HG03108 (cell line): ENCODE measurements at regions not wholly inside any gene's neighbourhood (a gene's known extent, or its start where the extent isn't known, plus 50 kb on each side); places are given as distances from the start of the nearest gene placed in this dataset.

Source experiments
- ATAC-seq: cut with Tn5 transposase; IDR thresholded peaks from one replicate; pipeline ENCODE4 v1.9.1; 2021; ENCODE audit warnings: moderate library complexity; ENCODE audit not compliant: unreplicated experiment

DNA sequence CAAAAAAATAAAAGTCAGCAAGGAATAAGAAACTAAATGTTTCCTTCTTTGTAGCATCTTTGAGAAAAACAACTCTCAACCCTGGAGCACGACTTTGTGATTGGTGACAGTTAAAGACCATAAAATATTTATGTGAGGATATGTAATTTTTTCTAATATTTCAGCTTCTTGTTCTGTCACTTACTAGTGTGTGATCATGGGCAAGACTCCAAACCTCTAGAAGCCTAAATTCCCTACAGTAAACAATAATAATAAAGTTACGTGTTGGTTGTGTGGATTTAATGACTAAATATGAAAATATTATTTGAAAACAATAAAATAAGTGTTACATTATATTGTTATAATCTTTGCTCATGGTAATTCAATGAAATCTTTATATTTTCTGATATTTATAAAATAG, 735.6 kb upstream of the MARCKS start:
- ATAC-seq: no peak

DNA sequence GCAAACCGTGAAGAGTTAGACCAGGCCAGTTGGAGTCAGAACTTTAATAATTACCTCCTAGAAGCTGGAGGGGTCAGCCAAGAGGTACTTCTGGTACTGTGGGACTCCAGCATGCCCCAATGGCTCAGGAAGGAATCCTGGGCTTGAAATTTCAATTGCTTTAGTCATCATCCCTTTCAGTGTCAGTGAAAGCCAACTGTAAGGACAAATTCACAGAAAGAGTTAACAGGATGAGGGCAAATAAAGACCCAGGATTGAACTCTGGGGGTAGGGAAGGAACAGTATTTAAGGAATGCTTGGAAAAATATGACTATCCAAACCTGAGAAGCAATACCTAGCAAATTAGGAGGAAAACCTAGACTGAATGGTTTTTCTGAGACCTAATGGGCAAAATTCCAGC, 735.1 kb upstream of the MARCKS start:
- no peak for ATAC-seq

DNA sequence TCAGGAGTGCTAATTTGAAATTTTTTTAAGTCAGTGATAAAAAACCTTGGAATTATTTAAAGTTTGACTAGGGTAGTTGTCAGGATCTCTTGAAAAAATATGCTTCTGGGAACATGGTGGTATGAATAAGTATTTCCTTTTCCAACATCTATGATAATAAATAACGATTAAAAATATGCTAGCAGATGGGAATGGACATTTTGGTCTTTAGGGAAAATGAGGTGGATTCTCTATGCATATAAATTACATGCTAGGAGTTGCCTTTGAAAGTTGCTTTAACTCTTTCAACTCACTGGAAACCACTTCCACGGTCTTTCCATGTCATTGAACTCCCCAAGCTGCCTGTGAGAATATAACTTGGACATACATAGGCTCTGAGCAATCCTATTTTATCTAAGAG, 731.5 kb upstream of the MARCKS start:
- no peak for ATAC-seq

DNA sequence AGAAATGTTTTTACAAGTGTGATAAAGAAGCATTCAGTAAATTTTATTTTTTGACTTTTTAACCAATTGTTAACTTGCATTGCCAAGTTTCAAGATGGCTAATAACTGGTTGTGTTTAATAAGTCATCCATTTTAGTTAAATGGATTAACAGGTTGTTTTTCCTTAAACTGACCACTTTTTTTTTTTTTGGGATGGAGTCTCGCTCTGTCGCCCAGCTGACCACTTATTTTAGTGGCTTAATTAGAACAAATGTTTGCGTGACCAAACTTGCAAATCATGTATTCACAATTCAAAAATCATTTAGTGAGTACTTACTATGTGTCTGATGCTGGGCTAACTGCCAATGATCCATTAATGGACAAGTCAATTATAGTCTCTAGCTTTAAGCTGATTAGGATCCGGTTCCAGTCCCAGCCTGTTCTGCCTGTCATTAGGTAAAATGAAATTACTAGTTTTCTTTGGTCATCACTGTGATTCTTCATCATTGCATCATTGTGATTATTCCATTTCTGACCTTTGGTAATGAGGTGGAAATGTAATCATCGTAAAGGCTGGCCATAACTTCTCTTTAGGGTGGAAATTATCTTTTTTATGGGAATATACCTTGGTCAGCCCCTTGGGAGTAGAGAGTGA, 729.2 kb upstream of the MARCKS start:
- ATAC-seq: no peak

DNA sequence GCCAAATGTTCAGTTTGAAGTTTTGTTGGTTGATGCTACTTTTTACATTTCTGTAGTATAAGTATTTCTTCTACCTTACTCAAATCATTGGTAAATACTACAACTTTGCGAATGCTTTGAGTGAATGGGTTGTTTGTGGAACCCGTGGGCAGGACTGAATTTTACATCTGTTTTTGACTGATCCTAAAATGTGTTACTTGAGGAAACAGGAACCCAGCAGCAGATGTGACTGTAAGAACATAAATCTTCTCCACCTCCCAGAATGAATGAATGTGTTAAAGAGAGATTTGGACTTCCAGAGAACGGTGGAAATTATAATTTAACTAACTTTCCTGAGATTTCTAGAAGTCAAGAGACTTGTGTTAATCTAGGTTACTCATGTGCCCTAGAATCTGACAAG, 728.5 kb upstream of the MARCKS start:
- no peak for ATAC-seq

DNA sequence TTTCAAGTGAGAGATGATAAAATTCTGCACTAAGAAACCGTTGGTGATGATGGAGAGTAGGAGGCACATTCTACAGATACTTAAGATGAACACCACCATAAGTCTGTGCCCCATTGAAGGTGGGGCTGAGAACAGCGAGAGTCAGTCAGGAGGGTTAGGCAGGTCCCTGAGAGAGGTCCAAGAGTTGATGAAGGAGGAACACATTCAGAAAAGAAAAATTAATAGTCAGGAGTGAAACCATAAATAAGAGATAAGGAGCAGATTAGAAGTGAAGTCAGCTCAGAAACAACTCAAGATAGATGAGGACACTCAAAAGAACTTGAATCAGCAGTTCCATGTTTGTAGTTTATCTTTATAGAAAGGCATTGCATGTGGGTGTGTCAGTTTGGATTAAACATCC, 727.2 kb upstream of the MARCKS start:
- ATAC-seq: no peak

DNA sequence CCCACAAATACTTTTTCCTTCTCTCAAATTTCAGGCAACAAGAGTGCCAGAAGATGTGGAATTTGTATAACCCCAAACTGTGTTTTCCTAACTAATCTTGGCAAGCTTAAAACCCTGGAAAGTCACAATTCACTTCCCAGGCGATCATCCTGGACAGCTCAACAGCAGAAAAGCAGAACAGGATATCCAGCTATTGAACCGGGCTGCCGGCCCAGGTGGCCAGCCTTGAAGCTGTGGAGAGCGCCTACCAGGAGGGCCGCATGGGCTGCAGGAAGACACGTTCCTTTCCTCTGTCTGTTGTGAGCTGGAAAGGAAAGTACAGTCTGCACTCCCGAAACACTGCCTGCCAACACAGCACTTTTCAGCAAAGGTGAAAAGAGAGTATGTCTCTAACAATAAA, 719.7 kb upstream of the MARCKS start:
- ATAC-seq: no peak

DNA sequence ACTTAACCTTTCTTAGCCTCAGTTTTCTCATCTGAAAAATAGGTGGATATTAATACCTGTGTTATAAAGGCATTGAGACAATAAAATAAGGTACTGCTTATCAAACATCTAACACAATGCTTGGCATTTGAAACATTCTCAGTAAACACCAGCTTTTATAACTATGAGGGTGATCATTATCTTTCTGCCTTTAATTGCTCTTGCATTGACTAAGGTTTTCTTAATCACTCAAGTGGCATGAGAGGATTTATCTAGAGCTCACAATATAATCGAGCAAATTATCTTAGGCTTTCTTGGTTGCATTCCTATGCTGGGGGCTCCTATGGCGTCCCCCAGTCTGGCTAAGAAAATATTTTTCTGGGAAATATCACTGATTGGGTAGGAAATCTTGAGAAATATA, 716.4 kb upstream of the MARCKS start:
- ATAC-seq: no peak

DNA sequence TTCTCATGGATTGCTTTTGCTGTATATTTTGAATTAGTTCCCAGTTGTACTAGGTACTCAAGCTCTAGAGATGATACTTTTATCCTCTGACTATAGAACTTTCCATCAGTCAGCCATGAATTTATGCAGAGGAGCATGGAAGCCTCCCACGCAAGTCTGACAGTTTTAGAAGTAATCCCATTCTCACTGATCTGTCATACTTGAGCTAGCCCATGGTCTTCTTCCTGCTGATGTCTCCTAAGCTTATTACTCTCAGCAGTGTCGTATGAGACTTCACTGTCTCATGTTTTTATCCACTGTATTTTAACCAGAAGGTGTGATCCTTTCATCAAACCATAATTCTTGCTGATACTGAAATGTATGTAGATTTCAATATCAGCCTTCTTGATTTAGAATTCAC, 715.2 kb upstream of the MARCKS start:
- no peak for ATAC-seq

DNA sequence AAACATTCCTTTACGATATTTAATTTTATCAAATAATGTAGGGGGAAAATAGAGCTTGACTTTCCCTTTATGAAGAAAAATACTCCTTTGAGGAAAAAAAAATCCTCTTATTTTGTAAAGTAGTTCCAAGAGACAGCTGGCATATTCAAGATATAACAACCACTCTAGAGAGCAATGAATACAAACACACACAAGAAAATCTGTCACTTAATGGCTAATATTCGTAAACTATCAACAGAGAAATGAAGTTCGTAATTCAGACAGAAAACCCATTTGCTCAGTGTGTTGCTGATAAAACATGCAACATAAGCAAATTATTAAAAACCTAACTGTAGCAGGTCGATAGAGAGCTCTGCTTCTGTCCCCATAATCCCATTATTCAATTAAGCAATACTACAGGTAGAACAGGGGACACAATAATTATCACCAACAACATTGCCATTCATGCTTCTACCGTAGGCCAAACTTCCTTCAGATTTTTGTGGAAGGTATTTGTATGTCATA, 714.4 kb upstream of the MARCKS start:
- ATAC-seq: no peak

DNA sequence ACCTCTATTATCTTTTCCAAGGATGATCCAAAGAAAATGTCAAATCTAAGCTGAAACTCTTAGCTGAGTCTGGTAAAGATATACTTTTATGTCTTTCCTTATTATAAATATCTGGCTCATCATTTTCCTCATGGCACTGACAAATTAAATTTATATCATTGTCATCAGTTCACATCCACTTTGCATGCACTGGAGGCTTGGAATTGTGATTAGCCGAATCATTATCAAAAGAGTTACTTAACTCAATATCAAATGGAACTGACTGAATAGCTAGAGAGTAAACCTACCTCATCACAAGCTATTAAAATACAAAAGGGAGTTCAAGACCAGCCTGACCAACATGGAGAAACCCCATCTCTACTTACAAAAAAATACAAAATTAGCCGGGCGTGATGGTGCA, 713.9 kb upstream of the MARCKS start:
- no peak for ATAC-seq

DNA sequence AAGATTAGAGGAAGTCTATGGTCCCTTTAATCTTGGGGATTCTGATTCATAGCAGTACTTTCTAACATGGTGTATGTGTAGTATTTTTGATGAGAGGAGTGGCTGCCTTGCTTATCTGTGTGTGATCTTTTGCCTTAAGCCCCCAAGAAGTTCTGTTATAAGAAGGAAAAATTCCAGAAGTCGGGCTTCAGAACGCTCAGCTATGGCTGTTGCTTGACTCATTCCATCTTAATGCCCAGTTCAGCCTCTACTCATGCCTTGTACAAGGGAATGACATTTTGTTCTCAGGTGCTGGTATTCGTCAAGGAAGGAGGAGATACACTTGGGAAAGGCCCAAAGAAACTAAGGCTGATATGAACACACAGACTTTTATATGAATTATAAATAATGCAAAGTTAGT, 713.0 kb upstream of the MARCKS start:
- no peak for ATAC-seq

DNA sequence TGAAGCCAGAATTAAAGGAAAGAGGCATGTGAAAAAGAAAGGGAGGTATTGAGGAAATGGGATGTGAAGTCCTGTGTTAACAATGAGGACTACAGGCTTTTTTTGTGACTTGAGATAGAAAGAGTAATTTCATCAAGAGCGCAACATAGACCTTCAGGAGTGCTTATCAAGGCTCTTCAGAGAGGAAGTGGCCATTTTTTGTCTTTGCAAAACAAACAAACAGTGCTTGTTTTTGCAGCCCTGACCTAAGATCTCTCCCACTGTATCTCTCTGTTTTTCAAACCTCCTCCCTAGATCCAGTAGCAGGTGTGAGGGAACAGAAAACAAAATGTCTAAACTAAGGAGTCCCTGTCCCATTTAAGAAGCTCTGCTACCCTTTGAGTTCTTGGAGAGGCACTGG, 710.3 kb upstream of the MARCKS start:
- no peak for ATAC-seq

DNA sequence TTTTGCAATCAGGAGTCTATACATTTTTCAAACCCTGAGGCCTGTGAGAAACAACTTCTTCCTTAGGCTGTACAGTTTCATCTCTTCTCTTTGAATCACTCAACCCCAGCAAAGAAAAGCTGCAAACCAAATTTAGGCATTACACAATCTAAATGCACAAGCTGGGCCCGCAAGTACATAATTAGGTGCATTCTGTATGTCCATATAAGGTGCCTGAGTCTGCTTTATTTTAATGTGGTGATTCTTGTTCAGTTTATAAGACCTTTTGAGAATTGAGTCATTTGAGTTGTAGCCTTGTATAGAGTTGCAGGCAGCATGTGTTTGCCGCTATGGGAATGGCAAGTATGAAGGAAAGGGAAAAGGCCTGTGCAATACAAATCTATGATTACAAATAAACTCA, 709.6 kb upstream of the MARCKS start:
- ATAC-seq: no peak

DNA sequence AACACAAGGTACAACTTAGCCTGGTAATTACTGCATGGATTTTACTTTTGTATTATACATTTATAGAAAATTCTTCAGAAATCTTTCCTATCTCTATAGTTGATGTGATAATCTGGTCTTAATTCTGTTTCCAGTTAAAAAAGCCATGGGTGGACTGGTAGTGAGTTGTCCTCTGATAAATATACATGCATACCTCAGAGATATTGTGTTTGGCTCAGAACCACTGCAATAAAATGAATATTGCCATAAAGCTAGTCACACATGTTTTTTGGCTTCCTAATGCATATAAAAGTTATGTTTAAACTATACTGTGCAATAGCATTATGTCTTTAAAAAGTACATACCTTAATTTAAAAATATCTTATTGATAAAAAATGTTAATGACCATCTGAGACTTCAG, 708.6 kb upstream of the MARCKS start:
- ATAC-seq: no peak

DNA sequence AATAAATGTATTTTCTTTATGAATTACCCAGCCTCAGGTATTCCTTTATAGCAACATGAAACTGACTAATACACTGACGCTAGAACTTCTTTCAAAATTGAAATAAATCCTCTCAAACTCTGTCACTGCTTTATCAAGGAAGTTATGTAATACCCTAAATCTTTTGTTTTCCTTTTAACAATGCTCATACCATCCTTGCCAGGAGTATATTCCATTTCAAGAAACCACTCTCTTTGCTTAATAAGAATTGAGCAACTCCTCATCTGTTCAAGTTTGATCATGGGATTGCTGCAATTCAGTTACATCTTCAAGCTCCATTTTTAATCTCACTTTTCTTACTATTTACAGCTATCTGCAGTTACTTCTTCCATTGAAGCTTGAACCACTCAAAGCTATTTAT, 707.6 kb upstream of the MARCKS start:
- no peak for ATAC-seq

DNA sequence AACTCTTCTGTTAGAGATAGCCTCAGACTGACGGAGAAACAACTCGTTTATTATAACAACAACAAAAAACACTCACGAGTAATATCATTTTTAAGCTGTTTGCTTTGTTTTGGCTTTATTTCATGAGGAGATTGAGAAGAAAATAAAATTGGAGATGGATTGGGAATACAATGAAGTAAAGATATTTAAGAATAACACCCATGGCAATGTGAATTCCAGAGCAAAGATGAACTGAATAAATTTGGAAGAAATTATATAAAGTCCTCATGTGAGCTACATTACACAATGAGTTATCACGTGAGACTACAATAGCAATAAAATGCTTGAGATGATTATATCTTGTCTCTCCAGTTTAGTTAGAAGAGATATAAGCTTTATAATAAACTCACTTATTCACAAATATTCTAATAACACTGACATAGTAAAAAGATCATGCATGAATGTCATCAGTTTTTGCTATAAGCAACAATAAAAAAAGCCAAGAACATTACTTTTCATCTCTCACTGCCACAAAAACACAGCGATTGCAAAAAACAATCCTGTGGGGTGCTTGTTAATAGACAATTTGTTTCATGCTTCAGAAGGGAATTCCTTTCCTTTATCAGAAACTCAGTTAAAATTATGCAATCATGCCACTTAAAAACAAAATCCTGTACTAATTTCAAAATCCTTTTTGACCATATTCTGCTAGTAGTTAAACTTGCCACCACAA, 696.7 kb upstream of the MARCKS start:
- ATAC-seq: no peak

DNA sequence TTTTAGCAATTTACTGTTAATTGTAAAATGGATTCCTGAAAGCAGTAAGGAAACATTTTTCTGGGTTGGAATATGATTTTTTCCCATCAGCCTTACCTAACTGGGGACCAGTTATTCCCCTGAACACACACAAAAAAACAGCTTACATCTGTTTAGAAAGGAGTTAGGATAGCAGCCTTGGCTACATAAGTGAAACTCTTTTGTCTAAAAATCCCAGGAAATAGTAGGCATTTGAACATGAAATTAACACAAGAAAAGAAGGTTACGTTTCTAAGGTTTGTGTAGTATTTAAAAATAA, 696.2 kb upstream of the MARCKS start:
- no peak for ATAC-seq

DNA sequence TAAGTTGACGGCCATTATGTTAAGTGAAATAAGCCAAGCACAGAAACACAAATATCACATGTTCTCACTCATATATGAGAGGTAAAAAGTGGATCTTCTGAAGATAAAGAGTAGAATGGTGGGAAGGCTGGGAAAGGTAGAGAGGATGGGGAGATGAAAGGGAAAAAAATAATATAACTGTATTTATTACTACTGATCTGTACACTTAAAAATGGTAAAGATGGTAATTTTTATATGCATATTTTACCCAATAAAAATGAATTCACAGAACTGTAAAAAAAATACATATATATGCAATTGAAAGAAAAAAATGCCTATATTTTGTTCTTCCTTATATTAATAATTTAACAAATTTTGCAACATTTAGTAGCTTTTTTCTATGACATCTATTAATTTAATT, 694.4 kb upstream of the MARCKS start:
- no peak for ATAC-seq

DNA sequence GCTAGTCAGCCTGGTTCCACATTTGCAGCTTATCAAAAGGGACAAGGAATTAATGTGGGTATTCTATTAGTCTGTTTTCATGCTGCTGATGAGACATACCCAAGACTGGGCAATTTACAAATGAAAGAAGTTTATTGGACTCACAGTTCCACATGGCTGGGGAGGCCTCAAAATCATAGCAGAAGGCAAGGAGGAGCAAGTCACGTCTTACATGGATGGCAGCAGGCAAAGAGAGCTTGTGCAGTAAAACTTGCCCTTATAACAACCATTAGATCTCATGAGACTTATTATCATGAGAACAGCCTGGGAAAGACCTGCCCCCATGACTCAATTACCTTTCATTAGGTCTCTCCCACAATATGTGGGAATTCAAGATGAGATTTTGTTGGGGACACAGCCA, 689.1 kb upstream of the MARCKS start:
- no peak for ATAC-seq

DNA sequence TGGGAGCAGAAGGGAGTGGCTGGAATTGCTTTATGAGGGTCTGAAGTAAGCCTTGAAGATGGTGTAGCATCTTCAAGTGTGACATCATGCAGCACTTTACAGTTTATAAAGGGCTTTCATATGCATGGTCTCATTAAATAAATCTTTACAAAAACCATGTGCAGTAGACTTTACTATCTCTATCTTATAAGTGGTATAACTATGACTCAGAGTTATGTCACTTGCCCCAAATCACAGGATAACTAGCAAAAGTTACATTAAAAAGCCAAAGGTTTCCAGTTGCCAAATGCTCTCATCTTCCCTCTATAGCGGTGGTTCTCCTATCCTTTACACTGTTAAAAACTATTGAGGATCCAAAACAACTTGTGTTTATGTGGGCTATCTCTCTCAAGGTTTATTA, 687.7 kb upstream of the MARCKS start:
- ATAC-seq: no peak

DNA sequence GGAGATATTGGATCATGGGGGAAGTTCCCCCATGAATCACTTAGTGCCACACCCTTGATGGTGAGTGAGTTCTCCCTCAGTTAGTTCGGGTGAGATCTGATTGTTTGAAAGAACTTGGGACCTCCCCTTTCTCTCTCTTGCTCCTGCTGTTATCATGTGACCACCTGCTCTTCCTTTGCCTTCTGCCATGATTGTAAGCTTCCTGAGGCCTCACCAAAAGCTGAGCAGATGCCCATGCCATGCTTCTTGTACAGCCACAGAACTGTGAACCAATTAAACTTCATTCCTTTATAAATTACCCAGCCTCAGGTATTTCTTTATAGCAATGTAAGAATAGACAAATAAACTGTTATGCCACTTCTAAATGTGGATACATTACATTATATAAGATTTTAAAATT, 686.7 kb upstream of the MARCKS start:
- no peak for ATAC-seq

DNA sequence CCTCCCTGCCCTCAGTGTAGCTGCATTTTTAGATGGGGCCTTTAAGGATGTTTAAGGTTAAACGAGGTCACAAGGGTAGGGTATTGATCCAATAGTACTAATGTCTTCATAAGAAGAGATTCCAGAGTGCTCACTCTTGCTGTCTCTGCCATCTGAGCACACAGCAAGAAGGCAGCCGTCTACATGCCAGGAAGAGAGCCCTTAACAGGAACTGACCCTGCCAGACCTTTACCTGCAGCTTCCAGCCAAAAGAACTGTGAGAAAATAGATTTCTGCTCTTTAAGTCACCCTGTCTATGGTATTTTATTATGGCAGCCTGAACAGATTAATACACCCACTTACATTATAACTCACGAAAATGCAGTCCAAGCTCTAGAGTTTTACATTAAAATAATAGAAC, 685.3 kb upstream of the MARCKS start:
- ATAC-seq: no peak
